Ishikawa (cell line): ENCODE measurements at regions not wholly inside any gene's neighbourhood (a gene's known extent, or its start where the extent isn't known, plus 50 kb on each side); places are given as distances from the start of the nearest gene placed in this dataset.

Experiments used
- CEBPB ChIP-seq: IDR thresholded peaks from 2 replicates; pipeline ENCODE4 v1.6.1; 2012
- CREB1 ChIP-seq: IDR thresholded peaks from 2 replicates; pipeline ENCODE4 v1.6.1; 2012; ENCODE audit warnings: low read depth
- EGR1 ChIP-seq: IDR thresholded peaks from 2 replicates; pipeline ENCODE4 v1.6.1; 2012
- EP300 ChIP-seq: IDR thresholded peaks from 2 replicates; pipeline ENCODE4 v1.6.1; 2012; ENCODE audit warnings: borderline replicate concordance
- FOXM1 ChIP-seq: IDR thresholded peaks from 2 replicates; pipeline ENCODE4 v1.6.1; 2012; ENCODE audit warnings: low read depth, borderline replicate concordance
- MAX ChIP-seq: IDR thresholded peaks from 2 replicates; pipeline ENCODE4 v1.6.1; 2012
- NFIC ChIP-seq: IDR thresholded peaks from 2 replicates; pipeline ENCODE4 v1.6.1; 2012
- RAD21 ChIP-seq: IDR thresholded peaks from 2 replicates; pipeline ENCODE4 v1.6.1; 2012; ENCODE audit warnings: low read depth
- REST ChIP-seq: IDR thresholded peaks from 2 replicates; pipeline ENCODE4 v1.6.1; 2012; ENCODE audit warnings: low read depth, mild to moderate bottlenecking
- TAF1 ChIP-seq: IDR thresholded peaks from 2 replicates; pipeline ENCODE4 v1.6.1; 2012; ENCODE audit warnings: low read depth, mild to moderate bottlenecking
- TCF12 ChIP-seq: IDR thresholded peaks from 2 replicates; pipeline ENCODE4 v1.6.1; 2012; ENCODE audit warnings: low read depth
- TEAD4 ChIP-seq: IDR thresholded peaks from 2 replicates; pipeline ENCODE4 v1.6.1; 2012
- USF1 ChIP-seq: IDR thresholded peaks from 2 replicates; pipeline ENCODE4 v1.6.1; 2012
- YY1 ChIP-seq: IDR thresholded peaks from 2 replicates; pipeline ENCODE4 v1.6.1; 2012; ENCODE audit warnings: low read depth
- ZBTB7A ChIP-seq: IDR thresholded peaks from 2 replicates; pipeline ENCODE4 v1.6.1; 2012; ENCODE audit warnings: low read depth

GRCh38 chr9:134247918-134248631 is 78.2 kb upstream of the RXRA start:
- no peak for TF ChIP-seq RAD21
- no peak for TF ChIP-seq USF1
- TF ChIP-seq MAX = no peak
- TF ChIP-seq ZBTB7A = no peak
- no peak for TF ChIP-seq TAF1
- no peak for TF ChIP-seq TCF12
- TF ChIP-seq CREB1 = no peak
- TF ChIP-seq NFIC = no peak
- TF ChIP-seq EGR1 = no peak
- TF ChIP-seq YY1 = no peak
- no peak for TF ChIP-seq FOXM1
- no peak for TF ChIP-seq CEBPB

- no peak for TF ChIP-seq FOXM1
- TF ChIP-seq RAD21 = no peak
- TF ChIP-seq EGR1 = no peak
- TF ChIP-seq USF1 = no peak
- no peak for TF ChIP-seq EP300
- TF ChIP-seq MAX = no peak
These were observed 74.8 kb upstream of the RXRA start for GRCh38 chr9:134251296-134252069.

GRCh38 chr9:134252084-134252830 is 74.0 kb upstream of the RXRA start:
- TF ChIP-seq CEBPB (no peak), NFIC (no peak), YY1 (no peak), ZBTB7A (no peak), MAX (no peak), EGR1 (no peak), TAF1 (no peak), TCF12 (no peak), EP300 (no peak), CREB1 (no peak), RAD21 (no peak), TEAD4 (no peak), FOXM1 (no peak), REST (no peak), USF1 (no peak)

GRCh38 chr9:134253606-134254205 is 72.5 kb upstream of the RXRA start:
- no peak for TF ChIP-seq MAX
- no peak for TF ChIP-seq ZBTB7A

- TF ChIP-seq CREB1 = no peak
These were observed 67.9 kb upstream of the RXRA start for GRCh38 chr9:134258332-134258731.

GRCh38 chr9:134258828-134259546 is 67.3 kb upstream of the RXRA start:
- no peak for TF ChIP-seq FOXM1
- no peak for TF ChIP-seq EGR1
